ENCODE measurements at regions not wholly inside any gene's neighbourhood (a gene's known extent, or its start where the extent isn't known, plus 50 kb on each side); places are given as distances from the start of the nearest gene placed in this dataset.

DNA sequence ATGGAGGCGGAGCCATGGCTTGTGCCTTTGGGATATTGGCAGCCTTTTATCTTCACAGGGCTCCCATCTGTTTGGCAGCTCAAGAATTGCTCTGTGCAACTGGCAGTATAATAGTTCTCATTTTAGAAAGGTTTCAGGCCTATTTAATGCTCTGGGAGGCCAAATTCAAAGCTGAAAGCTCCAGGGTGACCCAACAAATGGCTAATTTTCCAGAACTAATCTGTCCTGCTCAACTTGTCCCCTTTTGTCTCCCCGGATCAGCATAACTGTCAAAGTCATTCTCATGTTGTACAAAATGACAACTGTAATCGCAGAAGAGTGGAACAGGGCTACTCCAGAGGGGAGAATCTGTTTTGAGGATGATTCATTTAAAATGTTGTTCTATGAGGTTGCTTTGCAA, 52.6 kb upstream of the CXCL14 start:
- H4K20me1 ChIP-seq (ENCODE audit: control insufficient read depth, insufficient read depth), result peaks cover 3% of the 10 kb centered on the region; the same call in 1 of the 2 replicates
- POLR2A ChIA-PET, result no interaction called here

More for the DNA sequence above, 52.6 kb upstream of the CXCL14 start:
- no peak overlapping the region for H3K4me3 ChIP-seq
- CTCF ChIA-PET, result no interaction called here
- intact Hi-C loops (cut with micrococcal nuclease; ENCODE audit: unreplicated experiment), result no loop called here
- RAD21 ChIA-PET (ENCODE audit: unreplicated experiment), result no interaction called here
- SMC1A ChIA-PET (ENCODE audit: uncharacterized antibody, unreplicated experiment), result no interaction called here
- no peaks in the 10 kb centered on the region; a peak in 1 of 4 replicates for H3K27me3 ChIP-seq (replicated peaks in 1 of 2; ENCODE audit: control insufficient read depth in 2 of 2, insufficient read depth in 2 of 2, low read length in 1 of 2)
- 12% methylated on average over 3 of the region's 3 CpGs for WGBS (ENCODE audit: insufficient coverage, insufficient replicate concordance, low lambda C conversion rate, missing lambda C conversion rate)
- H3K9ac ChIP-seq (ENCODE audit: control insufficient read depth, insufficient read depth, low read length), result no peak overlapping the region
- H2AFZ ChIP-seq (ENCODE audit: control insufficient read depth, low read depth, low read length), result no peak overlapping the region
- no peak overlapping the region for H3K4me2 ChIP-seq (ENCODE audit: control insufficient read depth, insufficient read depth)
- ATAC-seq (no peak), FAIRE-seq (no peak), DNase-seq (ENCODE audit: low read depth, low spot score) (no peak)
- H3K9me3 ChIP-seq (replicated peaks; ENCODE audit: control insufficient read depth, insufficient read depth, low read length), result no peaks in the 10 kb centered on the region
- no peaks in the 10 kb centered on the region for H3K79me2 ChIP-seq (ENCODE audit: control insufficient read depth, insufficient read depth, low read length)
- BruUV-seq (replicated peaks), result no TSS peak
- no peaks in the 10 kb centered on the region for H3K36me3 ChIP-seq (ENCODE audit: control insufficient read depth in 2 of 2, insufficient read depth in 2 of 2, low read length in 1 of 2)
- in situ Hi-C loops (cut with MboI), result no loop called here
- TF ChIP-seq POLR2AphosphoS5 (IDR thresholded peaks at IDR 0.05; ENCODE audit: low read length) (no peak), CHD2 (IDR thresholded peaks at IDR 0.05; ENCODE audit: borderline replicate concordance, low read depth, low read length) (no peak), ZBED1 (IDR thresholded peaks at IDR 0.05; ENCODE audit: borderline replicate concordance) (no peak), POLR2A (IDR thresholded peaks at IDR 0.05; ENCODE audit: low read depth, low read length) (no peak), NRF1 (conservative IDR thresholded peaks at IDR 0.05; ENCODE audit: low read depth, low read length) (no peak), IRF4 (IDR thresholded peaks at IDR 0.05; ENCODE audit: low read depth, low read length) (no peak), NFIC (IDR thresholded peaks at IDR 0.05; ENCODE audit: low read depth, low read length) (no peak), HDAC2 (IDR thresholded peaks at IDR 0.05) (no peak), RFX5 (IDR thresholded peaks at IDR 0.05; ENCODE audit: low read depth, low read length) (no peak), ZNF24 (IDR thresholded peaks at IDR 0.05) (no peak), KAT2A (conservative IDR thresholded peaks at IDR 0.05; ENCODE audit: control insufficient read depth, low read depth, low read length) (no peak)
- TF ChIP-seq, protein P1, sequence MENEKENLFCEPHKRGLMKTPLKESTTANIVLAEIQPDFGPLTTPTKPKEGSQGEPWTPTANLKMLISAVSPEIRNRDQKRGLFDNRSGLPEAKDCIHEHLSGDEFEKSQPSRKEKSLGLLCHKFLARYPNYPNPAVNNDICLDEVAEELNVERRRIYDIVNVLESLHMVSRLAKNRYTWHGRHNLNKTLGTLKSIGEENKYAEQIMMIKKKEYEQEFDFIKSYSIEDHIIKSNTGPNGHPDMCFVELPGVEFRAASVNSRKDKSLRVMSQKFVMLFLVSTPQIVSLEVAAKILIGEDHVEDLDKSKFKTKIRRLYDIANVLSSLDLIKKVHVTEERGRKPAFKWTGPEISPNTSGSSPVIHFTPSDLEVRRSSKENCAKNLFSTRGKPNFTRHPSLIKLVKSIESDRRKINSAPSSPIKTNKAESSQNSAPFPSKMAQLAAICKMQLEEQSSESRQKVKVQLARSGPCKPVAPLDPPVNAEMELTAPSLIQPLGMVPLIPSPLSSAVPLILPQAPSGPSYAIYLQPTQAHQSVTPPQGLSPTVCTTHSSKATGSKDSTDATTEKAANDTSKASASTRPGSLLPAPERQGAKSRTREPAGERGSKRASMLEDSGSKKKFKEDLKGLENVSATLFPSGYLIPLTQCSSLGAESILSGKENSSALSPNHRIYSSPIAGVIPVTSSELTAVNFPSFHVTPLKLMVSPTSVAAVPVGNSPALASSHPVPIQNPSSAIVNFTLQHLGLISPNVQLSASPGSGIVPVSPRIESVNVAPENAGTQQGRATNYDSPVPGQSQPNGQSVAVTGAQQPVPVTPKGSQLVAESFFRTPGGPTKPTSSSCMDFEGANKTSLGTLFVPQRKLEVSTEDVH (IDR thresholded peaks at IDR 0.05; ENCODE audit: low read depth, partially characterized antibody), result no peak
- no peak overlapping the region for H3K27ac ChIP-seq (ENCODE audit: control insufficient read depth, insufficient read depth)
- H3K4me1 ChIP-seq (ENCODE audit: control insufficient read depth, insufficient read depth, low read length), result no peaks in the 10 kb centered on the region

Measured in GM12878 (cell line).